ENCODE measurements at regions not wholly inside any gene's neighbourhood (a gene's known extent, or its start where the extent isn't known, plus 50 kb on each side); places are given as distances from the start of the nearest gene placed in this dataset.

DNA sequence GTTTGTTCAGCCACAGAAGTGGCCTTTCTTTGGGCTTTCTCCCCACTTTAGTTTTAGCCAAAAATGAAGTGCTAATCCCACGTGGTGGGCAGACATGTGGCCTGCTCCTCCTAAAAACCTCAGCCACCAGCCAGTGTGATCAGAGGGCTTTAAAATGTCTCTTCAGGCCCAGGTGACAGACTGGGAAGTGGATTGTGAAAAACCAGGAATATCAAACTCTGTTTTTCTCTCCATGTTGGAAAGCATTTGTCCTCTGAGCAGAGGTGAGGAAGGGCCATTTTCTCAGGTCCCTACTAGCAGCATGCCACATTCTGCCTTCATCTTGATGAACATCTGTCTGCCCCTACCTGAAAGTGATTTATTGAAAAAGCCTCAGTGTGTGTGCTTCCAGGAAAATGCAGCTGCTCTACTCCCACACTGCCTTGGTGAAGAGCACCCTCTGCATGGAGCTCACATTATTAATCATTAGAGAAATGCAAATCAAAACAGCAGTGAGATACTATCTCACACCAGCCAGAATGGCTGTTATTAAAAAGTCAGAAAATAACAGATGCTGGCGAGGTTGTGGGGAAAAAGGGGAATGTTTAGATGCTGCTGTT, 181.2 kb upstream of the DMAC1 start:
- no peak for DNase-seq

DNA sequence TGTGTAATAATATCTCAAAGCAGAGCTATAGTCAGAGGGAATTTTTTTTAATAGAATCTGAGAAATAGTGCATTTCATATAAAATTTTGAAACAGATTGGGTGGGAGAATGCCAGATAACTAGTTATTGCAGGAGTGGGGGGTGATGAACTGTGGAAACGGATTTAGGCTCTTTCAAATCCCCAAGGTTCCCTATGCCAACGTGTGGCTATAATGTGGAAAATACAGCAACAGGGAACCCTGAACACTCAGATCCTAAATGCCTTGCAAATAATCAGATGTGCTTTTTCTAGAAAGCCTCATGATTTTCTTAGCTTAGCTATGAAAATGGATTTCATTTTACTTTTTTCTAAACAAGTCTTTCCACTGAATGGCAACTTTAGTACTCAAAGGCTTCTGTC, 180.5 kb upstream of the DMAC1 start:
- no peak for DNase-seq

DNA sequence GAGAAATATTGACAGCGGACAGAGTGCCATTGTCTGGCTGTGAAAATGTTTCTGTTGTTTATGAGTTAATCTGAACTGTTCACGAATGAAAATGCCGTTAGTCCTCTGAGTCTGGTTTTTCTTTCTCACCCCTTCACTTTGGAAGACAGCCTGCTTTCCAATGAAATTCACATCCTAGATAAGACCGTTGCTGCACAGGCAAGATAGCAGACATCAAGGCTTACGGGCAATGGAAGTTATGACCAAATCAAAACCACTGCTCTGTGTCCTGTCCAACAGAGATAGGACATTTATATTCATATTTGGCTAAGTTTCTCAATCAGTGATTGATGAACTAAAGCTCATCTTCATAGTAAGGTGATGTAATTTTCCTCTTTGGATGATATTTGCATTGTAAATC, 180.0 kb upstream of the DMAC1 start:
- DNase-seq, result no peak

DNA sequence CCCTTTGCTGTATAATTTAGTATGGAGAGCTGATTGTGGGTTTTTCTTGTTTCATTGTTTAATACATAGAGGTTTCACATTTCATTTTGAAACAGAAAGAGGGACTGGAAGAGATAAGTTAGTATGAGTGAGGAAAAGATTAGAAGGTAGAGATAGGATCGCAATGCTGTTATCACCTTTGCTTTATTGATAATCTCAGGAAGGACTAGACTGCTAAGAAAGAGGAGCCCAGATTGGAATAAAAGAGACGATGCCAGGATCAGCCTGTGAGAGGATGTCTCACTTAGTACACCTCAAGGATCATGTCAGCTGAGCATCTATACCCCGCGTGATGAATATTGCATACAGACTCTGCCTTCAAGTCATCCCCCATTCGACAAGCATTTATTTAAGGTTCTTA, 178.0 kb upstream of the DMAC1 start:
- no peak for DNase-seq

DNA sequence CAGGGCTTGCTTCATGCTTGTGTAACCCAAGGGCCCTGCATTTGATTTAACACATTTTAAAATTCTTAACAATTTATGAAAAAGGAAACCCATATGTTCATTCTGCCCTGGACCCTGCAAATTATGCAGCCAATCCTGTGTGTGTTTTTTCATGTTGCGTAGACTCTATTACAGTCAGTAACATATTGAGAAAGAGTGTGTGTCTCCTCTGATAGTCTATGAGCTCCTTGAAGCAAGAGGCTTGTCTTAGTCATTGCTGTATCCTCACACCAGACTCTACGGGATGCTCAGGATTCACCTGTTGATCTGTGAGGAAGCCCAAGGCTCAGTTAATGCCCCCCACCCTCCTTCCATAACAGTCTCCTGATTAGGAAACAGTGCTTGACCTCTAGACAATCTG, 177.3 kb upstream of the DMAC1 start:
- no peak for DNase-seq

DNA sequence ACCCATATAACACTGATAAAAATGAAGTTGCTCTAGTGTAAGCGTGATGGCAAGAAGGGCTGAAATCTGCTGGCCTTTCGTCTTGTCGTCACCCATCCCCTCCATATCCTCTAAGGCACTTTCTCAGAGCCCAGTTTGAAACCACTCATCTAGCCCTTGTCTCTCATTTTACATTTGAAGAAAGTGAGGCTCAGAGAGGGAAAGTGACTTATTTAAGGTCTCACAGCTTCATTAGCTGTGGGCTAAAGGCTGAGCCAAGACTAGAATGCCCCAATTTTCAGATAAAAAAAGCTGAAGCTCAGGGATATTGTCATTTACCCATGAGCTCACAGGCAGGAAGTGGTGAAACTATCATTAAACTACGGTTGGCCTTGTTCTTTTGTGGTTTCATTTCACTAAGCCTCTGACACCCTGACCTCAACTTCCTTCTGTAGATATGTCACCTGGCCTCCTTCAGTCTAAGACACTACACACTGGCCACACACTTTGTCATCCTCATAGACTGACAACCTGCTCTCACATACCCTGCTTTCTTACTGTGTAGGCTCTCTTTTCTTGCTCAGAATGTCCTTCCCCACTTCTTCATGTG, 176.7 kb upstream of the DMAC1 start:
- DNase-seq, result no peak

DNA sequence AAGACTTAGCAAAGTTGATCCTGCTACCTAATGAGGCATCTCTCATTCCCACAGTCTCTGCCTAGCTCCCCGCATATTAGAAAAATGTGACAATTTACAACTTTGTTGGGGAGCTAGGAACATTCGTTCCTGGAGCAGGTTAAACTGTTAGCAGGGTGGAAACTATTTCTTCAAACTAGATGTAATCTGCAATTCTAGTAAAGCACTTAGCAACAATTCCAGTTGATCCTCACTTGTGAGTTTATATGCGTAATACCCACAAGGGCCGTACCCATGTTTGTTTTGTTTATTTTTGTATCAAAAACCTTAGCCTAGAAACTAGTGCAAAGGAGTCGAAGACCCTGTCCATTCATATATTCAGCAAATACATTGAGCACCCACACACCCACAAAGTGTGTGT, 175.8 kb upstream of the DMAC1 start:
- no peak for DNase-seq

DNA sequence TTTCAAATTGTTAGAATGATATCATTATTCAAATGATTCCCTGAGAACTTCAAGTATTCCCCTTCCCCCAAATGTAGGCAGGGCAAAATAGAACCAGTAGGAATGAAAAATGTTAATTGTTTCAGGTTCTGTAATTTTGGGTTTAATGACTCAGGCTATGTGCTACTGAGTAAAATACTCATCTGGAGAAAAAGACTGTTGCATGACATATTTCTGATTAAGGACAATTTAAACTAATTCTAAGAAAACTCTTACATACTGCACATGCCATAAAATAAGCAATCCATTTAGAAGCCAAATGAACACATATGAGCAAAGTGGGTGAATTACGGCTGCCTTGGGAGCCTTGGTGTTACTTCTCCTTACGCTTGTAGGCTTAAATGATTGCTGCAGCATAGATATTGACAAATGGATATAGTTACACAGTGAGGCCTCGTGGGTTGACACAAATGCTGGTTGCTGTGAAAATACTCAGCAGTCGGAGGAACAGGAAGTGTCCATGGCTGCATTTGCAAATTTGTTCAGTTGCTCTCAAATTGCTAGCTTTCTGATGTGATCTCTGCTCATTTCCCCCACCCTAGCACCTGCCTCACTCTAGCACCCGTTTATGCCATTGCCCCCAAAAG, 174.9 kb upstream of the DMAC1 start:
- DNase-seq, result no peak

DNA sequence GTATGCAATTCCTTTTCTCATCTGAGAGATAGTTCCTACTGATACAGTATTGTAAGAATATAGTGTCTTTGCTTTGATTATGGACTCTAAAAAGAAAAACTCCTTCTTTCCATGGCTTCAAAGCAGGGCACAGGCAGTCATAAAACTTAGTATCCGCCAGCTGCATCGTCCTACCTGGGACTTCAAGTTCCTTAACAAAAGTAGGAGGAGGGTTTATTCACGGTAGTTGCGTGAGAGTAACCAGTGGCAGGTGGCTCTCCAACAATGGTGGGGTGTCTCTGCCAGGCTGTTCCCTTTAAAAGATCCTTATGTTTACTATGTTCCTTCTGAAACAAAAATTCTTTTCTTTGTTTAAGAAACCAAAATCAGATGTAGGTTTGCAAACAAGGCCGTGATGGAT, 173.5 kb upstream of the DMAC1 start:
- no peak for DNase-seq

DNA sequence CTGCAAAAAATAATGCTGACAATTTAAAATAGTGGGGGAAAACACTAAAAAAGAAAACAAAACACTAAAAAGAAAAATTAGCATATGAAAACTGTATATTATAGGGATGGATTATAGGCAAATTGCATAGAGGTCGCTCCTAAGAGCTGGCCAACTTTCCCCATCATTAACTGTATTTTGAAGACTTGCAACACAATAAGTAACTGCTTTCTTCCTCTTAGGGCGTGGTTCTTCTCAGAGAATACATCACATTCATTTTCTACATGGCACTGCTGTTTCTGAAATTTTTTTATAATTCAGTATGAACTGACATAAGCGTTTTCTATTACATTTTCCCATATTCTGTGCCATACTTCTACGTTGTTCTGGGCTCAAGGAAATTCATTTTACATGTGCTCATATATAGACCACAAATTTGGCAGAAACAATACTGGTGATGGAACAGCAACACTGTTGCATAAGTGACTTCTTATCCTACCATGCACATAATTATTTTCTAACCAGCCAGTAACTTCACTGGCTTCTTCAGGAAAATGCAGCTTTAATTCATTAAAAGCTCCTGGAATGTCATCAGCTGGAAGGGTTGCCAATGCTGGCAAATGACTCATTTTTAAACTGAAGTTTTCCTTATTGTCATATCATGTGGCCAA, 171.2 kb upstream of the DMAC1 start:
- no peak for DNase-seq

DNA sequence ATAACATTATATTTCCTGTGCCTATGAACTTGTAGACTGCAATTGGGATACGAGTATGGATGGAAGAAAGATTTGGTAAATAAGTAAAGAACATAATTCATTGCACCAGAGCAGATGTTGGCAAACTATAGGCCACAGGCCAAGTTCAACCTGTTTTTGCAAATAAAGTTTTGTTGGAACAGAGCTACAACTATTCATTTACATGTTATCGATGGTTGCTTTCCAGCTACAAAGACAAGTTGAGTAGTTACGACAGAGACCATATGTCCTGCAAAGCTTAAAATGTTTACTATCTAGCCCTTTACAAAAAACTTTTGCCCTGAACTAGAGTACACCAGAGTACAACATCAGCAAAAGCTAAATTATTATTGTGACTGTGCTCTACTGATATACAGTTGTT, 169.1 kb upstream of the DMAC1 start:
- no peak for DNase-seq

DNA sequence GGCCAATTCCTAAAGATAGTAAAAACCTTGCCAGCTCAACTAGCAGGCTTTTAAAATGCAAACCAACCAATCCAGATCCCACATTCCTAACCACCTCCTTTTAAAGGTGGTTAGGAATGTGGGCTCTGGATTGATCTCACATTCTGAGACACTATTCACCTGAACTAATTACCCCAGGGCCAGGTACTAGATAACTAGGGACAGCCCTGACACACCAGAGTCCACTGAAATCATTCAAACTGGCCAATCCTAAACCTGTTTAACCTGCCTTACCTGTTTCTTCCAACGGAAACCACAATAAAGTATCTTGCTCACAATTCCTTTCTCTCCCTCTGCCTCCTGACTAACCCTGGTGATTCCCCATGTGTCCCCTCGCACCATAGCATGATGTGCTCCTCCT, 168.3 kb upstream of the DMAC1 start:
- no peak for DNase-seq

DNA sequence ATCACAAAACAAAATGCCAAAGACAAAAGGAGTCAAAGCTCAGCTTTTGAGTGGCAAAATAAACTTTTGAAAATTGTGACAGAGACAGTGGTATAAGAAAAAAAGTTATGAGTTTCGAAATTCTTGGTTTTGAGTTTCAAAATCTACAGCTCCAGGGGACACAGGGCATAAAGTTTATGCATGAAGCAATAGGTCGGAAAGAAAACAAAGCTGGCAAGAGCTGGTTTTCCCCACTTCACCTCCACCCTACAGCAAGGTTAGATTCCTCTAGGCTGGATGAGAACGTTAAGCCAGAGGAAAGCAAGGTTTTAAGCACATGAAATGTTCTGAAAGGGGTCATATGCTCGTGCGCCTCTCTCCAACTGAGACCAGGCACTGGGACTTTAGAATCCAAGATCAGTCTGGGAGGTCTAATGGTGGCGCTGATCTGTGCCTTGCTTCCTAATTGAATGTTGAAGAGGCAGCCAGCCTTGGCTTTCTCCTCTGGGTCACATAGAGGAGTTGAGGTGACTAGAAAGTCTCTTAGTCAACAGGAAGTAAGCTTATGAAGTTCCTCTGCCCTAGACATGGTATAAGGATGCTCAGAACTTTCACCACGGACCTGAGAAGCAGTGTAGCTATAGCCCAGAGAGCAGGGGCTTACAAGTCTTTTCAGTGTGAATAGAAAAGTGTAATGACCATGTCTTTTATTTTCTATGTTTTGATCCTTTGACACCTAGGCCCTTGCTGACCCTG, 167.7 kb upstream of the DMAC1 start:
- DNase-seq, result no peak

DNA sequence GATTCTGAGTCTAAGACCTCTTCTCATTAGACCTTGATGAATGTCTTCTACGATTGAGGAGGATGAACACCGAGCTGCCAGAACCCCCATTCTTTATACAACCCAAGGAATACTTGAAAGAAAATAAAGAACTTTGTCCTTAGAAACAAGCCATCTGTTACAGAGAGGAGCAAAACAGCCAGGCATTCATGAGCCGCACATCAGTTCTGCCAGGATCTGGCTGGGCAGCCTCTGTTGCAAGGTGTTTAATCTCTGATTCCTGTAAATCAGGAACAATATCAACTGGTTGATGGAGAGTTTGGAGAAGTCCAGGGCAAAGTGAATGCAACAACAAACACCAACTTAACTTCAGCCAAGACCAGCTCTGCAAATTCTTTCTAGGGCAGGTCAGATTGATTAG, 165.5 kb upstream of the DMAC1 start:
- DNase-seq, result no peak

DNA sequence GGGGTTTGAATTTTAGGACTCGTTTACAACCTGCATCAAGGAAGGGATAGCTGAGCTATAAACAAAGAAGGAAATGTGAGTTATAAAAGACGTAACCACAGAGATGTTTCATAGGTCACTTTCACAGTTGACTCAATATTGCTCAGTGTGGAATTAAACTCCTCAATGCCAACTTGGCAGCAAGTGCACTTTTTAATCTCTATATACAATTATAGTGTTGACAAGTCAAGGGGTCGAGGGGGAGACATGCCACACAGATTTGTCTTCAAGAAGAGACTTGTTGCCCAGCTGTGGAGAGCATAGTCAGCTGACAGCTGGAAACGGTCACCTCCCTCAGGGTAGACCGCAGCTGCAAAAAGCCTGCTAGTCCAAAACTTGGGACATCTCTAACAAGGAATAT, 163.4 kb upstream of the DMAC1 start:
- no peak for DNase-seq

DNA sequence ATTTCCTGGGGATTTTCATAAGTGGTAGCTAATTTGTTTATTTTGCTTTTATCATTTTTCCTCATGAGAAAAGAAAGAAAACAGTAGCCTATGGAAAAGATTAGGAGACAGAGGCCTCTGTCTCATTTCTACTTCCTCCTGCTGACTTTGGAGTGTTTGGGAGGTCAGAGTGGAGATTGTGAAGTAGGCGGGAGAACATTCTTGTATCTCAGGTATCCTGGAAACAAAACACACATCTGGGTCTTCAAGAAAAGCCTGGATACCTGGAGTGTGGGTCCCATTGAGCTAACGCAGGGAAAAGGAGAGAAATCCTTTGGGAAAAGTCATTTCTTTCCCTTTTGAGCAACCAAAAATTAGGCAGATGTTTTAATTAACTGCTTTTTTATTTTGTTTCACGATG, 161.5 kb upstream of the DMAC1 start:
- no peak for DNase-seq

DNA sequence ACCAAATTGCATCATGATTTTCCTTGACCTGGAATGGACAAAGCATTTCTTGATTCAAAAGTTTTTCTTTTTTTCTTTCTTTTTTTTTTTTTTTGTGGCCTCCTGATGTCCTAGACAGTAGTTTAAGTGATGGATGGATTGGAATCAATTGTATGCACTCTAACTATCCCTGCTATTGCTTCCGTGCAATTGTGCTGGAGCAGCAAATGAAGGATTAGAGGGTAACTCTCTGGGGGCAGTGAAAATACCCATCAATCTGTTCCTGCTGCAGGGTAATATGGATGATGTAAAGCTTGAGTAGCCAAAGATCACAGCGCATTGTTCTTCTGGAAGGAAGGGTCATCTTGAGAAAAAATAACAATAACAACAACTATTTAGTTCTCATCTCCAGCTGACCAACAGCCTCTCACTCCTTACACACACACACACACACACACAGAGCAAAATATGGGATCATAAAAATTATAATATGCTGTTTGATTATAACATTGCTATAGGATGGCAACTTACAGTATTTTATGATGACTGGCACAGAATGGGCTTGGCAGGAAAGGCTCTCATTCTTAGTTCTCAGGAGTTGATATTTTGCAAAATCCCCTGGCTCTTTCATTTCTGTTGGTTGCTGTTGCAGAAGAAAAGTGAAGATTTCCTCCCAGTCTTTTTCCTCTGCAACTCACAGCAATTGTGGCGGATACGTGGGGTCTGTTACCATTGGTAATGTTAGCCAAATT, 160.9 kb upstream of the DMAC1 start:
- DNase-seq, result no peak

DNA sequence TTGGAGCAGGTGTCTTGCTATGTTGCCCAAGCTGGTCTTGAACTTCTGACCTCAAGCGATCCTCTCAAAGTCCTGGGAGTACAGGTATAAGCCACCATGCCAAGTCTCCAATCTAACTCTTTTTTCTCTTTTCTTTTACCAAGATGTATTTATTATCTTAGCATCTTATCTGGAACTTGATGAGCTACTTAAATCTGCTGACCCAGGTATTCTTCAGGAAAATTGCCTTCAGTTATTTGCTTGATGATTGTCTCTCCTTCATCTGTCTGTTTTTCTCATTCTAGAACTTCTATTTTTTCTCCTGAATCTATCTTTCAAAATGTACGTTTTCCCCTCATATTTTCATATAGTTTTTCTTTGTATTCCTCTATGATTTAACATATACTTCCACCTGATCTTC, 158.2 kb upstream of the DMAC1 start:
- DNase-seq, result no peak

DNA sequence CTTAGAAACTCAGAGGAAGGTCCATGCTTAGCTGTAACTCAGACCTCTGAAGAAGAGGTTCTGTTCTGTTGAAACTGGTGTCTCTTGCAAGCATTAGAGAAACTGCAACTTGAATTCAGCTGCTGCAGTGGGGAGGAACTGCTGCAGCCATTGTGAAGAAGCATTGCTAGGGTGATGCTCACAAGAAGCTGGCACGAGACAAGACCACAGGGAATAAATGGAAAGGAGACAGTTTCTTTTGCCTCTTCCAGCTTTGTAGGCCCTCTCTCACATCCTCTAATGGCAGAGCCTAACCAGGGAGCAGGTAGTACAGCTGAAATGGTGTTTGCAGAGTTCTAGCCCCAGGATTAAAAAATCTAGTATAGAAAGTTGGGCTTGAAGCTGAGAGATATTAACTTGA, 148.0 kb upstream of the DMAC1 start:
- no peak for DNase-seq

DNA sequence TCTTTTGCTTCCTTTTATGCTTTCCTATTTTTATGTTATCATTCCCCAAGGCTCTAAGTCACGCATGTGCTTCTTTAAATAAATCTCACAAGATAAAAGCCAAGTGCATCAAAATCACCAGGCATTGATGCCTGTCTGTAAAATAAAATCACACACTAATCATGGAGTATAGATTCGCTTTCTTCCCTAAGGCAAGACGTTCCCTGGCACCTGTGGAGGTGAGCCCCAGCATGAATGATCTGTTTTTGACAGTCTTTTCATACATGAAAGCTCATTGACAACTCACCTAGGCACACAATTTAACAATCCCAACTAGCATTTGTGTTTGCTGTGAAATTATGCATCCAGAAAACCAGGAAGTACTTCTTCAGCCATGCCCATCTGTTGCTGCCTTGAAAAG, 146.9 kb upstream of the DMAC1 start:
- DNase-seq, result no peak

DNA sequence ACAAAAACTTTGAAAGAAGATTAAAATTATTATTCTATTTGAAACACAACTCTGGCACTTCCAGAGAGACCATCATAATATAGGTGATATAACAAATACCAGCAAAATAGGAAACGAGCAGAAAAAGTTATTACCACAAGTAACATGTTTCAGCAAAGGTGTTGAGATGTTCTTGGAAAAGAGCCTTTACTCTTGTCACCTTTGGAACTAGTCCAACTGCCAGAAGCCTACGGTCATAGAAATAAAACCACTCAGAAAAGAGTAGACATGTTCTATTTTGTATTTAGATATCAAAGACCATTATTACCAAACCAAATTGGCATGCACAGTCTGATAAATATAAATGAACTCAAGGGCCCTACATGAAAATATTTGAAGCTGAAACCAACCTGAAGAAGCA, 145.0 kb upstream of the DMAC1 start:
- DNase-seq, result no peak

DNA sequence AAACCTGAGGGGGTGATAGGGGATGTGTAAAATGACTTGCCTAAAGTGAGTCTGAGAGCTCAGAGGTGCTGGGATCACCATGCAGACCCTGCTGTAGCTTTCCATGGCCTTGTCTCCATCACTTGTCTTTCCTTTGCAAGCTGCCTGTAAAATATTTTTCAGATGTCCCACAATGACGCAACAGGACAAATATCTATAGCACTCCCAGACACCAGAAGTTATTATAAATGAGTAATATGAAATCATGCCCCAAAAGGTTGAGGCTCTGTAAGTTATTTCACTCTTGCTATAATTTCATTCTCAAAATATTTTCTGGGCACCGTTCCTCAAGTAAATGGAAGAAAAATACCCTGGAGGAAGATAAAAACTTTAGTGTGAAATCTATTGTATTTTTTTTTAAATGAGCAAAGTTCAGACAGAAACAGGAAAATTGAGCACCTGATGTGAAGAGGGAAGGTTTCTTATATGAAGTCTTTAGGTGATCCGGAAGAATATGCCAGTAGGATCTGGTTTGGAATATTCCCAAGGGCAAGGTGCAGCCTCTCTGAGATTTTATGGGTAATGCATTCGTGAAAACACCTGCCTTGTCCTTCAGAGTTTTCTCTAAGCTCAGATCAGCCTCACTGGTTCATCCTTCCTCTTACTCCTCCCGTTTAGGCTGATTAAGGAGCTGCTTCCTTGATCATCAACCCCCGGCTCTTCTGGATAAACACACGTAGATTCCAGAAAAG, 138.3 kb upstream of the DMAC1 start:
- no peak for DNase-seq
